GM18507 (cell line): ENCODE measurements at regions not wholly inside any gene's neighbourhood (a gene's known extent, or its start where the extent isn't known, plus 50 kb on each side); places are given as distances from the start of the nearest gene placed in this dataset.

Source experiments
- DNase-seq: peaks from one replicate; pipeline ENCODE4 v3.0.0; 2011; ENCODE audit warnings: low read depth; ENCODE audit not compliant: insufficient read length; ENCODE audit errors: extremely low spot score
- FAIRE-seq: peaks from 2 replicates; lab custom pipeline; 2011; peaks lifted over from hg19 to GRCh38; lab: Jason Lieb, UNC

- FAIRE-seq: no peak
- no peak for DNase-seq
Observed at GRCh38 chr2:211259831-211260476, 703.6 kb downstream of the CPS1 start.

DNA sequence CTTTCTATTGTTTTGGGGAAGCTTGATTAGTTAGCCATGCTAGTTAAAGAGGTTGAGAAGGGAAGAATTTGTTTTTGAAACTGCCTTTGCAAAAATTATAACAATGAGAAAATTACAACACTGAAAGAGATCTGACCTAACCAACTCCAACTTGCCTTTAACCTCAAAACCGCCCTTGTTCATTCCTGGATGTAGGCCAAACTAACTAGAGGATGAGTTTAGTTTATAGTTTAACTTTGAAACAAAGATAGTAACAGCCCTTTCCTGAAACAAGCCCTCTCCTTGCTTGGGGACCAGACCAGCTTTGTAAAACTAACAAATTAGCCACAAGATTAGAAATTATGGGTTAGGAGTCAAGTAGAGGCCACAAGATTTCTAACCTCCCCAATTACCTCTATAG is 713.9 kb downstream of the CPS1 start:
- no peak for DNase-seq
- no peak for FAIRE-seq

GRCh38 chr2:211281430-211282073 is 725.2 kb downstream of the CPS1 start:
- no peak for DNase-seq
- FAIRE-seq: no peak

DNA sequence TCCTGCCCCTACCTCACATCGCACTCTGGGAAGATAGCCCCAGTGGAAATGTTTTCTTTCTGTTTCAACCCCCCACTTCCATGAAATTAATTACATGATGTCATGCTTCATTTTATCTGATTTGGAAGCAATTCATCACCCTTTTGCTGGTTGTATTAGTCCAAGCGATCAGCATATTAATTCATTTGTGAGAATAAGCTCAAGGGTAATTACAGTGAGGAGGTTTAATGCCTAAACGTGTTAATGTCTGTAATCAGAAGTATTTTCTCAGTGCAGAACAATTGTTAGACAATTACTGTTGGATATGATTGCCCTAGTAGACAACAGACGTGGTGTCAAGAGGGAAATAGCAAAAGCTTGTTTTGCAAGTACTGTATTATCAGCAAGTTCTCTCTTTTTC is 746.3 kb downstream of the CPS1 start:
- FAIRE-seq (no peak), DNase-seq (no peak)

DNA sequence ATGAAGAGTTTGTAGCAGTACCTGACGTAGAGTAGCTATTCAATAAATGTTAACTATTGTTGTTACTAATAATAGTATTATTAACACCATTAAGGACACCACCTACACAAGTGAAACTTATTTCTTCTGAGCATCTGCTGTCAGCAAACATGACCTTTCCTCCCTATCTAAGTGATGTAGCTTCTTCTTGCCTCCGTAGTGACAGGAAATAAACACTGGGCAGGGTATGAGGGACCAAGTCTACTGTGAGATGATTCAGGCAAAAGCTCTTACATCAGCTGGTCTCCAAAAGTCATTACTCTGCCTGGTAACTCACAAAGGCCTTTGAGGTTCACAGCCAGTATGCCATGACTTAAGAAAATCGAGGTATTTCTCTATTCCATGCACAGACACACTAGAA is 750.5 kb downstream of the CPS1 start:
- DNase-seq (no peak), FAIRE-seq (no peak)
